ENCODE measurements at regions not wholly inside any gene's neighbourhood (a gene's known extent, or its start where the extent isn't known, plus 50 kb on each side); places are given as distances from the start of the nearest gene placed in this dataset.

- no peak for DNase-seq
Measured at GRCh38 chr13:60758637-60759036, 361.6 kb downstream of the TDRD3 start.

GRCh38 chr13:60757501-60758215 lies 360.6 kb downstream of the TDRD3 start:
- DNase-seq = no peak

- DNase-seq = no peak
Measured at GRCh38 chr13:60756306-60756705, 359.3 kb downstream of the TDRD3 start.

- no peak for DNase-seq
Measured at GRCh38 chr13:60755380-60756163, 358.6 kb downstream of the TDRD3 start.

- DNase-seq = no peak
Measured at GRCh38 chr13:60754211-60755090, 357.4 kb downstream of the TDRD3 start.

- no peak for DNase-seq
Measured at GRCh38 chr13:60753641-60754040, 356.6 kb downstream of the TDRD3 start.

- DNase-seq = no peak
Measured at GRCh38 chr13:60745343-60745742, 348.3 kb downstream of the TDRD3 start.

GRCh38 chr13:60733933-60734332 lies 336.9 kb downstream of the TDRD3 start:
- no peak for DNase-seq

GRCh38 chr13:60727140-60727539 lies 330.1 kb downstream of the TDRD3 start:
- no peak for DNase-seq

GRCh38 chr13:60721063-60721462 lies 324.0 kb downstream of the TDRD3 start:
- DNase-seq = no peak

- no peak for DNase-seq
Measured at GRCh38 chr13:60720590-60720989, 323.6 kb downstream of the TDRD3 start.

- no peak for DNase-seq
Measured at GRCh38 chr13:60716313-60716712, 319.3 kb downstream of the TDRD3 start.

- no peak for DNase-seq
Measured at GRCh38 chr13:60707878-60708277, 310.9 kb downstream of the TDRD3 start.

- no peak for DNase-seq
Measured at GRCh38 chr13:60701895-60702294, 304.9 kb downstream of the TDRD3 start.

- no peak for DNase-seq
Measured at GRCh38 chr13:60700994-60701393, 304.0 kb downstream of the TDRD3 start.

- no peak for DNase-seq
Measured at GRCh38 chr13:60699636-60700035, 302.6 kb downstream of the TDRD3 start.

- DNase-seq = no peak
Measured at GRCh38 chr13:60696602-60697001, 299.6 kb downstream of the TDRD3 start.

- no peak for DNase-seq
Measured at GRCh38 chr13:60691268-60691667, 294.2 kb downstream of the TDRD3 start.

- DNase-seq = no peak
Measured at GRCh38 chr13:60690604-60691003, 293.6 kb downstream of the TDRD3 start.

- DNase-seq = no peak
Measured at GRCh38 chr13:60689571-60689970, 292.6 kb downstream of the TDRD3 start.

- DNase-seq = no peak
Measured at GRCh38 chr13:60689076-60689475, 292.1 kb downstream of the TDRD3 start.

GRCh38 chr13:60679928-60680694 lies 283.1 kb downstream of the TDRD3 start:
- no peak for DNase-seq
